DMS 273 (cell line): ENCODE measurements at regions not wholly inside any gene's neighbourhood (a gene's known extent, or its start where the extent isn't known, plus 50 kb on each side); places are given as distances from the start of the nearest gene placed in this dataset.

Experiments
- DNase-seq: peaks from one replicate; lab custom pipeline; 2025; ENCODE audit not compliant: unreplicated experiment; lab: John Stamatoyannopoulos, UW

DNA sequence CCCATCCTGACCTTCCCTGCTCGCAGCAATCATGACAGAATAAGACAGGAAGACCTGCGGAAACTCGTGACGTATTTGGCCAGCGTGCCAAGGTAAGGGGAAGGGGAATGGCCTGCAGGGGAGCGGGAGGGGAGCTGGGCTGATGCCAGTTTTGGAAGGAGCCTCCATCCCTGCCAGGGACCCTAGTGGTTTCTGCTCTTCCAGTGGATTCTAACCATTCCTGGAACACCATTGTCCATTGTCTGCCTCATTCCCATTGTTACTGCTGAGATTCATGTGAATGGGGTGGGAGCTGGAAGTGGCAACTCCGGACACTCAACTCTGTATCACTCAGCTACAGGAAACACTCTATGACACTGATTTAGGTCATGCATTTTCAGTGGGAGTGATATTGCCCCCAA, 242.9 kb upstream of the ROPN1 start:
- no peak for DNase-seq

DNA sequence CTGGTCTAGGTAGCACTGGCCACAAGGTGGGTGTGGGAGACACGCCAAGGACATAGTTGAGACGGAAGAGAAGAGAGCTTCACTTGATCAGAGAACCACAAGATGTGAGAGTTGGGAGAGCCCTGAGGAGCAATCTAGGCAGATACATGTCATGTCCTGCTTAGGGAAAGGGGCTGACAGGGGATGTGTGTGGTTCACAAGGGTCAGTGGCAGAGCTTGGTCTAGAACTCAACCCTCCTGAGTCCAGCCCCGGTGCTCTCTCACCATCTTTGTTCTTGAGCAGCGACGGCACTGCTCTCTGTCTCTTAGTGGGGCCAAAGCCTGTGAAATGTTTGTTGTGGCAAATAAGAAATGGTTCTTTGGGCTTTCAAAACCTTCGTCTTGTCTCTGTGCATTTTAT, 243.5 kb upstream of the ROPN1 start:
- DNase-seq, result no peak

DNA sequence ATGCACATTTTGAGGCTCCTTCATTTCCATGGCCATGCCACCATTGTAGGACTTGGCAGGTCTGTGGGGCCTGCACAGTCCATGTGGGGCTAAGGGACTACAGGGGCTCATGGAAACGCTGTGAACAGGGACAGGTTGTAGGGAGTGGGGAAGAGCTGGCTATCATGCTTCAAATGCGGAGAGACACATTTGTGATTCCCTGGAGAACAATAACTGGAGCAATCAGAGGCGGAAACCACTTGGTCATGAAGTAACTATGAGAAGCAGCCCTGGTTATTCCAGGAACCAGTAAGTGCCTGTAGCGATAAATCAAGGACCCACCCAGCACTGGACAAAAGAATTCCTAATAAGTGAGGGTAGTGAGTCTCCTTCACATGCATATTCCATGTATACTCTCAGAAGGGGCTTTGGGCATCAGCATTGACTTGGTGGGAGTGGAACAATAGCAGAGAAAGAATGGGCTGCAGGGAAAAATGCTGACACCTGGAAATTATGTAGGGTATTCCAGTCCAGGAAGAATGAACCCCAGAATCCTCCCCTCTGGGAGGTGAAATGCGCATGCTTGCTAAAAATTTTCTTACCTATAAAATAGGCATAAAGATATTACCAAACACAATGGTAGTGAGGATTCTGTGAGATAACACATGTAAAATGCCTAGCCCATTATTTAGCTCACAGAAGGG, 251.4 kb upstream of the ROPN1 start:
- DNase-seq, result no peak

DNA sequence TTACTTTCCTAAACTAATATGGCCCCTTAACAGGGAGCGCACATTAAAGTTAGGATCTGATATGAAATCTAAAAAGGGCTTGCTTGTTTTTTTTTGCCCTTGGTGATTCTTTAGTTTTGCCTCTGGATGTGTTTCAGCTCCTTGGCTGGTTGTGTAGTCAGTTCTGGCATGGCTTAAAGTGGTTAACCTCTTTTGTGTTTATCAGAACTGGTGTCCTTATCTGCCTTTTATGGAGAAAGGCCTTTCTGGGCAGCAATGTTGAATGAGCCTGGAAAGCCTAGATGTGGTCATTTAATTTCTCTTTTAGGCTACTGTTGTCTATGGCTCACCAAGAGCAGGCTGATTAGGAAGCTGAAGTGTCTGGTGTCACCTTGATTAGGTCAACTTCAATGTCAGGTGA, 254.5 kb upstream of the ROPN1 start:
- DNase-seq, result no peak

DNA sequence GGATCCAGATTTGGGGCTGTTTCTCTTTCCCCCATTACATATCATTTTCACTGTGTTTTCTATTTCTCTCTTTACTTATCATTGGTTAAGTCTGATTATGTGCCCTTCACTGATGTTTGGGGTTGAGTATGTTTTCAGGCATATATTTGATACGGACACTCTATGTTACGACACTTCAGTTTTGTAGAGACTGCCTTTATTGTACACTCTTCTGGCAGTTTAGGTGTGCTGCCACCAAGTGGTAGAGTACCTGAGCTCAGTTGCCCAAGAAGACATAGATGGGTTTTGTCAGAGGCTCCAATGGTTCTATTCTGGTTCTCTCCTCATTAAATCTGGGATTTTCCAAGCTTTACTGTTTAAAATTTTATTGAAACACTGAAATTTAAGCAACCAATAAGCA, 255.0 kb upstream of the ROPN1 start:
- DNase-seq, result peak; percentile 65

DNA sequence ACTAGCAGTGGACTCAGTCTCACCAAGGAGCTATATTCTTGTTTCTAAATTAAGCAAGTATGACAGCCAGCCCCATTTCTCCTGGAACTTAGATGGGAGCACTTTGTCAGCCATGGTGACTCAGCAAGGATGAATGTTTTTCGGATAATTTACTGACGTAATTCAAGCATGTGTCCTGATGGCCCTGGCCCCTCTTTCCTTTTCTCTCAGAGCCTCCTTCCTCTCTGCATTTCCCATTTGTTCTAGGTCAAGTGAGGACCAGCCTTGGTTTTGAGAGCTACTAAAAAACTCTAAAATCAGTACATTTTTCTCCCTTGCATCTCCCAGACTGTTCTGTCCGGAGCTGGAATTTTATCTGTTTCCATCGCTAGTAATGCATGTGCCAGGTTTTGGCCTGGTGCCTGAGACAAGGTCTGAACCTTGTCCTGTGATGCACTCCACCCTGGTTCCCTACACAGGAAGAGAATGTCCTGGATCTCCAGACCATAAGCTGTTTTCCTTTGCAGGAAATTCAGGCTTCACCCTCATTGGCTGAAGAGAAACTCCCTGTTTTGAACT, 256.6 kb upstream of the ROPN1 start:
- no peak for DNase-seq

DNA sequence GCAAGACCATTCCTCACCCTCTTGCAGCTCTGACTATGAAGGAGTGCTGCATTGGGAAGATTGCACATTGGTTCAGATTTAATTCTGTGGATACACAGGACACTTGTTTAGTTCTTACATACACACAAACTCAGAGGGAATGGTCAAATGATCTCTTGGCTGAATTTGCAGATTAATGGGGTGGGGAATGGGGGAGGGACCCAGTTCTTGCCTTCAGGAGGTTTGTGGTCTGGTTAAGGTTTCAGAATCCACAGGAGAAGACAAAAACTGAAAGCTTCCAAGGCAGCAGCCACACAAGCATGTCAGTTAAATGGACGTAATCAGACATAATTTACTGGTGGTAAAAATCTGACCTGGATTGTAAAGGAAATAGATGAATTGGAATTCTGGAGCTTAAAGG, 257.1 kb upstream of the ROPN1 start:
- DNase-seq, result no peak

DNA sequence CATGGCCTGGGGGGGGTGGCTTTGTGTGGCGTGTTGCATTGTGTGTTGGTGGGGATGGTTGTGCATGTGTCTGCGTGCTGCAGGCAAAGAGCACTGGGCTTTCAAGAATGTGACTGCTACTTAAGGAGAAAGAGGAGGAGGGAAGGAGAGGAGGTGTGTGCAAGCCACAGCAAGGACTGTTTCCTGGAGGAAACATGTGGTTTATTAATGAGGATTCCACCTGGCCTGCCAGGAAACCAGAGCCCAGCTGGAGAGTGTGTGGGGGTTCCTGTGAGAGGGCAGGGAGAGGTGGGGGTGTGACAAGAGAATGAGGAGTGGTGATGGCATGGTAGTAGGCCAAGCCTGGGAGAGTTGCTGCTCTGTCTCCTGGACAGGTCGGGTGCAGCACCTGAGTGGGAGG, 258.1 kb upstream of the ROPN1 start:
- DNase-seq, result peak; percentile 29

DNA sequence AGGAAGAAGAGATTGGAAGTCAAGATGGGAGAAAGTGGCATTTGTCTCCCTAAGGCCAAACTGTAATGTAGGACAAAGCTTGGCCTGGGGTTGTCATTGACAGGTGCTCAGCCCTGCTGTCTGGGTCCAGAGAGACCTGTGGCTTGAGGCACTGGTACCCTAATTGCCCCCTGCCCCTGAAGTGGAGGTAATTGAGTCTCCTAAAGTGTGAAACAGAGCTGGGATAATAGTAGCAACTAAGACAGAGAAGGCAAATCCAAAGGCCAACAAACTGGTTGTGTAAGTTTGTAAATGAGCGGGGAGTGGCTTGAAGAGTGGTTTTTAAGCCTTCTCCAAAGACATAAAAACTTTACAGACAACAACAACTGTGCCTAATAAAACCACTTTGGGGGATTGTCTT, 264.2 kb upstream of the ROPN1 start:
- DNase-seq, result no peak

DNA sequence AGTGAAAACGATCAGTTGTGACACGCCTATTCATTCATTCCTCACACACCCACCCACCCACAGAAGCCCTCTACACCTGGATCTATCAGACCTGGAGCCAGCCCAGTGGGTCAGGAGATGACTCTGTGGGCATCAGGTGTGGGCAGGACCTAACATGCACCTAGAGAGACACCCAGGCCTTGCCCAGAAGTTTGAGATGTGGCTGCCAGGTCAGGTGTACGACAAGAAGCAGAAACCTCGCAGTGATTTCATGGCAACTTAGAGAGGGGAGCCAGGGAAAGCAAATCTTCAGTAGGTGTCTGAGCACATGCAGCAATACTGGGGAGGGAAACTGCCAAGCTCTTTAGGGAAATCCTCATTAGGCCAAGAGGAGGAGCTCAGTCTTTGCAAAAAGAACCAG, 264.7 kb upstream of the ROPN1 start:
- DNase-seq, result no peak

DNA sequence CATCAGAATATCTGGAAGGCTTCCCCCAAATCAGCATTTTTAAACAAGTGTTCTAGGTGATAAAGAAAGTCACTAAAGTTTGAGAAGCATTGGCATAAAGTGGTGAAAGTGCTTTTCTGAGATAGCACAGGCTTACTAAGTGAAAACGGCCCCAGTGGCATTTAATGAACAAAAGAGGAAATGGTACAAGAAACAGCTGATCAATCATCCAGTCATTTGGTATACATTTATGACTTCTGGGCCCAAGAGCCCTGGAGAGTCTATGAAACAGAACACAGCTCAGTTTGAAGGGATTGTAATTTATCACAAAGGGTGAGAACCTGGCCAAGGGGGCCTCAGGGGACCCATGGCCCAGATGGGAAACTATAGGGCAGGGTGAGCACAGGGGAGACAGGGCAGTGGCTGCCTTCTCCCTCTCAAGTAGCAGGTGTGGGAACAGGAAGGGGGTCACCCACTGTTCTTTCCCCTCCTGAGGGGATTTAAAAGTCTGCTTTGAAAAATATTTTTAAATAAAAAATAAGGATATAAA, 265.5 kb upstream of the ROPN1 start:
- DNase-seq, result no peak

DNA sequence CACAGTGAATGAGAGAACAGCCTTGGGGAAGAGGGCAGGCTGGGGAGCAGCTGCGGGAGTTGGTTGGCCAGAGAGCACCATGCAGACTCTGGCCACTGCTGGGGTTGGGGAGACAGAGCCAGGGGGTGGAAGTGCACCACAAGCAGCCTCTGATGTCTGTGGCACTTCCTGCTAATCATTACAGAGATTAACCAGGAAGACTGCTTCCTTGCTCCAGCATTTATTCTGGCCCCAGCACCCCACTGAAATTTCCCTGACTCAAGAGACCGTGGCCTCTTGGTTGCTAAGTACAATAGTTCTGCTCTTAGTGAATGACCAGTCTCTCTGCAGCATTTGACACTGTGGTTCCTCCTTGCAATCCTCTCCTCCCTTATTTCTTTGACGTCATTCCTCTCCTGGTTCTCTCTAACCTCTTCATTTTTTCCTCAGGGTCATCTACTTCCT, 266.2 kb upstream of the ROPN1 start:
- no peak for DNase-seq

DNA sequence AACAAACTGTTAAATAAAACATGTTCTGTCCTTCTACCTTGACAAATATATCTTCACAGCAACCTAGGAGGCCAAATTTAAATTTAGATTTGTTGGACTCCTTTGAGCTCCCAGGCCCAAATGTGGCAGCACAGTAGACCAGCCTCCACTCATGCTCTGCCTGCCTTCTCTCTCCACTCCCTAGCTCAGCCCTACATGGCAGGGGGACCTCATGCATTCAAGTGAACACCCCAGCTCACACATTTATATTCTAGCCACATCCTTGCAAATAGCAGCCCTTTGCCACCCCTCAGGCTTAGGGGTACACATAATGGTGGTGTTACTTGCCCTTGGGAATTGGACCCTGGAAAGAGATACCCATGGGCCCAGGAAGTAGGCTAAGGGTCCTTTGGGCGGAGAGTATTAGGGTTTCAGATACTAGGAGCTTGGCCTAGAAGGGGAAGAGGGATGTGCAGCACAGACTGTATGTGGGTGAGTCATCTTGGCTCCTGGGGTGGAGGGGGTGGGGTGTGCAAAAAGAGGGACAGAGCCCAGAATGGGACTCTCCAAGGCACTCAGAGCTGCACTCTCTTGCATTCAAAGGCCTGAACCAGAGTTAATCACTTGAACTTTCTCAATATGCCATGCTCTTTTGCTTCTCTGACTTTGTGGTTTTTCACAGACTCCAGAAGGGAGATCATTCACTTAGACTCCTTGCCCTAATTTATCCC, 268.4 kb upstream of the ROPN1 start:
- DNase-seq, result peak; percentile 21

DNA sequence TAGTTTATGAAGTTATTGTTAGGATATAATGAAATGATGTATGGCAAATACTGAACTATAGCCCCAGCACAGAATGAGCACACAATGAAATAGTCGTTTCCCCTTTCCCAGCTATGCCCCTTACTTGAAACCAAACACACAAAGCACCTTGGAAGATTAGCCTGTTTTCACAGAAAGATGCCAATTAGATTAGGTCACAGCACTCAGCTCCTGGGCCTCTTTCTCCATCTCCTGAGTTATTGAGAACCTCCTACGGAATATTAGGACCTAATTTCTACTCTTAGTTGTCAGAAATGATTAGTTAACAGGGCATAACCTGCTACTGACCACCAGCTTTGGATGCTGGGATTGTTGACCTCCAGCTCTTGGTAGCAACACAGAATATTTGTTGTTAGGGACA, 269.4 kb upstream of the ROPN1 start:
- DNase-seq, result no peak

DNA sequence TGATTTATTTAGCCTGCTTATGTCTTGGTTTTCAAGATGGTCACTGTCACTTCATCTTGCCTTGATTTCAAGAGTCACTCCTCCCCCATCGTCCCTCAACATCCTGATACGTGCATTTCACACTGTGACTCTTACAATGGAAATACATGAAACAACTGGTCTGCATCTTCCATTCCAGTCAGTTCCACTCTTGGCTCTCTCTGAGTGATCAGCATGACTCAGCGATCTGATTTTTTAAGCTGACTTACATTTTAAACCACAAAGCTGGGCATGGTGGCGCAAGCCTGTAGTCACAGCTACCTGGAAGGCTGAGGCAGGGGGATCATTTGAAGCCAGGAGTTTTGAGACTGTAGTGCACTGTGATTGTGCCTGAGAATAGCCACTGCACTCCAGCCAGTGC, 271.2 kb upstream of the ROPN1 start:
- DNase-seq, result peak; percentile 20

DNA sequence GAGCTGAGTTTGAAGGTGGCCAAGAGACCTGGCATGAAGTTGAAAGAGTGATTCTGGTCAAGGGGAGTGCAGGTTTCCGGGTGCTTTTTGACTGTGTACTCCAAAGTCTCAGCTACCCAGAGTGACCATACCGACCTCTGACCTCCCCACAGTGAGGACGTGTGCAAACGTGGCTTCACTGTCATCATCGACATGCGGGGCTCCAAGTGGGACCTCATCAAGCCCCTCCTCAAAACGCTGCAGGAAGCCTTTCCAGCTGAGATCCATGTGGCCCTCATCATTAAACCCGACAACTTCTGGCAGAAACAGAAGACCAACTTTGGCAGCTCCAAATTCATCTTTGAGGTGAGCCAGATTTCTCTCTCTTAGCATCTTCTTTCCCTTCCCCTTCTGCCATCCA, 272.4 kb upstream of the ROPN1 start:
- DNase-seq, result no peak

DNA sequence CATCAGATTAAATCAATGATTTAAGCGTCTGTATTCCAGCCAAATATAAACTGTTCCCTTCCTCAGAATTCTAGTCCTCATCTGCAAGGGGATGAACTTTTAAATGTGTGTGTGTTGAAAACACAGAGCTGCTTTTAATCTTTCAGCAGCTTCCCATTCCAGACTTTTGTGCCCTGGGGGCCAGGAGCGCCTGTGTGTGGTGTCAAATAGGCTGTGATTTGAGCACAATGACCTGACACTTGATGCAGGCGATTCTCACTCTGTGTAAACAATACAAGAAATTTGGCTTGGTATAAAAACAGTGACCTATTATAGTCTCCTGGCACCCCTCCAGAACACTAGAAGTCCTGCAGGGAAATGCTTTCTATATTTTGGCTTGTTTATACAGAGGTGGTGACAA, 274.6 kb upstream of the ROPN1 start:
- DNase-seq, result peak; percentile 19

DNA sequence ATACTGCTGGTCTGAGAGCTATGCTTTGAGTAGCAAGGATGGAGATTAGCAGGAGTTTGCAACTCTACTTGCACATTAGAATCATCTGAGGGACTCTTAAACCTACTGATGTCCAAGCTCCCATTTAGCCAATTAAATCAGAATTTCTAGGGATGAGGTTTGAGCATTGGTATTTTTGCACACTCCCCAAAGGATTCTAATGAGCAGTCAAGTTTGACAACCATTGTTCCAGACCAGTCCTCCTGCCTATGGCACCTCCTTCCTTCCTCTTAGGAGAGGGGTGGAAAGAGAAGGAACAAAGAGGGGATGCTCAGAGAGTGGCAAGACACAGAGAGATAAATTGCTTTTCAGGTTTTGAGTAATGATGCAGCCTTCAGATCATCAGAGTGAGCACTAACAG, 275.5 kb upstream of the ROPN1 start:
- DNase-seq, result no peak

DNA sequence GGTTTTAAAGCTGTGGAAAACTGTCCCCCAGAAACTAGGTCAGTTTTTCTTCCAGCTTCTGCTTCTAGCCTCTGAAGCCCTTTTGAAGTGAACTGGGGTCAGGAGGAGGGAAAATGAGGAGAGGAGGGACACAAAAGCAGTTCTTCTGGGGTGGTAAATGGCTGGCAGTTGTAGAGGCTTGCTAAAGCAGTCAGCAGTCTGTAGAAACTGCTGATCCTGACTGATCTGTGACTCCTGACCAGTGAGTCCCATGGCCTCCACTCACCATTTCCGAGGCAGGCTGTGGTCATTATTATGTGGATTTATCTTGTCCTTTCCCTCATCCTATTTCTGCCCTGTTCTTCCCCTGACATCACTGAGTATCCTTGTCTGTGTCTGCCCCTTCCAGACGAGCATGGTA, 276.4 kb upstream of the ROPN1 start:
- DNase-seq, result no peak

DNA sequence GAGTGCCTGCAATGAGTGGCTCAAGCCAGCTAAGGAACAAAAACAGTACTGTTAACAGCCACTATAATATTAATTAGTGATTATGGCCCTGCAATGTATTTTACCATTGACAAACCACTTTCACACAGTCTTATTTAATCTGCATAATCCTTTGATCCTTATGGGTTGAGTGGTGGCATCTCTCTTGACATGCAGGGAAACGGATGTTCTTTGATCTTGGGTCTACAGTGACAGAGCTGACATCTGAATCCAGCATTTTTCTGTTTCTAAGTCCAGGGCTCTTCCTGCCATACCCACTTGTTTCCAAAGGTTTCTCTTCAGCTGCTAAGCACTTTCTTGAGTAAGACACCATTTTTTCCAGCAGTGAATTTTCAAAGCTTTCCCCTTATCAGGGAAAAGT, 277.7 kb upstream of the ROPN1 start:
- no peak for DNase-seq

DNA sequence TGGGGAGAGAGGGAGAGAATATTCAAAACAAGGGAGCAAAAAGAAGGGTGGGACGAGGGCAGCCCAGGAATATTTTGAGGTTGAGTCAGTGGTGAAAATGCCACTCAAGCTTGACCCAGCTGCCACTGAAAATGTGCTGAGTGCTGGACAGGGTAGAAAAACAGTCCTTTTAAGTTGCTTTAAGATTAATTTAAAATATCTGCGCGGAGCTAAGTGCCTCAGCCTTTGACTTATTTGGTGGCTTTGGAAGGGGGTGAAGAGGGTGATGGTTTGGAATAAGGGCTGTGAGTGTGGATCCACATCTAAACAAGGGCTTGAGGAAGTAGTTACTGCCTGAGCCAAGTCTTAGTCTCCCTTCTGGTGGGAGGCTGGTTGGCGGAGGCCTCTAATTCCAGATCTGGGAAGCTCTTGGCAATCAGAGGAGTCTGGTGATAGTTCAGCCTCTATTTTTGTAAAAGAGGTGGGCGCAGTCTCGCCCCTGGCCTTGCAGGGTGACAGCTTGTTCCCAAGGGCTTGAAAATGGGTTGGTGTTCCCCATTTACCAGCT, 280.8 kb upstream of the ROPN1 start:
- DNase-seq, result no peak

DNA sequence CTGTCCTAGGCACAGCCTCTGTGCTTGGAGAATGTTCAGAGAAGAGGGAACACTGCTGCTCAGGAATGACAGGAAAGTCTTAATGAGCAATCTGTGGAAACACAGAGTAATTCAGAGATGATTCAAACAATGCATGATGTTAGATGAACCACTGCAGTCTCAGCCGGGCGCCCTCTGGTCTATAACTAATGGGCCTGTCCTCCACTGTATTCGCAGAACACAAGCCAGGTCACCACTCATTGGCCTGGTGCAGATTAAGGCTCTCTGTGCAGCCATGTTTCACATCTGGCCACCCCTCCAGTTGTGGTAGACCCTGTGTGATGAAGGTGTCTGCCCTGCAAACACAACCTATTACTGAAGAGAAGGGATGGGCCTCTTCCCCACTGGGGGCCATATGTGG, 281.7 kb upstream of the ROPN1 start:
- no peak for DNase-seq
